NCI-H2196 (cell line): ENCODE measurements at regions not wholly inside any gene's neighbourhood (a gene's known extent, or its start where the extent isn't known, plus 50 kb on each side); places are given as distances from the start of the nearest gene placed in this dataset.
"Not testable (repeated sequence)": the region's sequence is repeated elsewhere in the genome, so short reads cannot be mapped to it uniquely, and the experiment has no call there.

Experiments used
- DNase-seq: peaks from one replicate; lab custom pipeline; 2025; ENCODE audit not compliant: unreplicated experiment; lab: John Stamatoyannopoulos, UW

GRCh38 chr6:139994998-139995397 is 620.5 kb upstream of the CITED2 start:
- no peak for DNase-seq

GRCh38 chr6:139990856-139991465 is 616.5 kb upstream of the CITED2 start:
- no peak for DNase-seq

- DNase-seq, result no peak
Observed at GRCh38 chr6:139990026-139990686, 615.7 kb upstream of the CITED2 start.

GRCh38 chr6:139988685-139989084 is 614.2 kb upstream of the CITED2 start:
- no peak for DNase-seq

- no peak for DNase-seq
Observed at GRCh38 chr6:139987091-139987490, 612.6 kb upstream of the CITED2 start.

- no peak for DNase-seq
Observed at GRCh38 chr6:139985236-139985815, 610.9 kb upstream of the CITED2 start.

GRCh38 chr6:139984317-139984716 is 609.9 kb upstream of the CITED2 start:
- DNase-seq, result no peak

- DNase-seq, result no peak
Observed at GRCh38 chr6:139983555-139984276, 609.3 kb upstream of the CITED2 start.

GRCh38 chr6:139982652-139983295 is 608.3 kb upstream of the CITED2 start:
- no peak for DNase-seq

- no peak for DNase-seq
Observed at GRCh38 chr6:139982195-139982594, 607.7 kb upstream of the CITED2 start.

- peak; percentile 51 for DNase-seq
Observed at GRCh38 chr6:139981768-139982181, 607.3 kb upstream of the CITED2 start.

GRCh38 chr6:139981066-139981624 is 606.7 kb upstream of the CITED2 start:
- DNase-seq, result no peak

- not testable (repeated sequence) for DNase-seq
Observed at GRCh38 chr6:139980631-139981030, 606.2 kb upstream of the CITED2 start.

- no peak for DNase-seq
Observed at GRCh38 chr6:139979021-139979725, 604.7 kb upstream of the CITED2 start.

- peak; percentile 29 for DNase-seq
Observed at GRCh38 chr6:139977887-139978332, 603.5 kb upstream of the CITED2 start.

GRCh38 chr6:139973669-139974344 is 599.4 kb upstream of the CITED2 start:
- no peak for DNase-seq

- no peak for DNase-seq
Observed at GRCh38 chr6:139972116-139972515, 597.7 kb upstream of the CITED2 start.

- no peak for DNase-seq
Observed at GRCh38 chr6:139970591-139970991, 596.1 kb upstream of the CITED2 start.

- DNase-seq, result no peak
Observed at GRCh38 chr6:139967497-139967896, 593.0 kb upstream of the CITED2 start.

- peak; percentile 20 for DNase-seq
Observed at GRCh38 chr6:139965393-139965792, 590.9 kb upstream of the CITED2 start.
